ENCODE measurements at regions not wholly inside any gene's neighbourhood (a gene's known extent, or its start where the extent isn't known, plus 50 kb on each side); places are given as distances from the start of the nearest gene placed in this dataset.

- no peak for DNase-seq
Observed at GRCh38 chr15:75134748-75135147, 66.9 kb upstream of the C15orf39 start.

GRCh38 chr15:75136118-75136517 is 65.6 kb upstream of the C15orf39 start:
- DNase-seq: no peak

GRCh38 chr15:75136758-75137157 is 64.9 kb upstream of the C15orf39 start:
- DNase-seq: no peak

DNA sequence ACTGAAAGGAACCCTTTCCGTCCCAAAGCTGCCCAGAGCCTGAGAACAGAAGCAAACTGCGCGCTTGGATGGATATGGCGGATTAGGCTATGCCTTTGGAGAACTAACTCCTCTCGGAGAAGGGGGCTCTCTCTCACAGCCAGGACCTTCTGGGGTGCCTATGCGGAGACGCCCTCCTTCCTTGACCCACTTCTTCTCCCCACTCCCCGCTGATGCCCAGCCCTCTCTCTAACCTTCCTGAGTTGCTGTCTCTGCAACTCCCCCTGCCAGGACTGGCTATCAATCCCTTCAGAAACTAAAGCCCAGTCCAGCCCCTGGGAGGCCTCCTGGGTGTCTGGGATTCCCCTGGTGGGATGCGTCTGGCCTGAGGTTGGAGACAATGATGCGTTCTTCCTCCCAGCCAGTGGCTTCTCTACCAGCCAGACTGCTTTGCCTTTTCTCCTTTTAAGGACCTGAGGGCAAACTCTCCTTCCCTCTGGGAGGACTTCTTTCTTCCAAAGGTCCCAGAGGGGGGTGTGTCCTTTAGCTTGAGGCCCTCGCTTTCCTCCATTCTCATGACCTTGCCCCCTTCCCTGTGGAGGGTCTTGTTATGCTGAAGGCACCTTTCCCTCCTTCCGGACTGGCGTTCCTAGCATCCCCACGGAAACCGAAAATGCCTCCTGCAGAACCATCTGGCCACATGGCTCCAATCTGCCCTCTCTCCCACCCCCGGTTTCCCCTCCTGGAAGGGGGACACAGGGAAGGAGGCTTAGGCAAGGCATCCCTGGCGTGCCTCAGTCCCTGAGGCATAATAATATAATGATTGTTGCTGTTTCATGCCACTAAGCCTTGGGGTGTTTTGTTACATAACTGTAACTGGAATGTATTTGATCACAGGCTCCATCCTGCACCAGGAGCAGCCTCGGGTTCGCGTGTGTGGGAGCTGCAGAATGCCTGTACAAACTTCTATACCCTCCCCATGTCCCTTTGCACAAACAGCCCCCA is 63.4 kb upstream of the C15orf39 start:
- no peak for DNase-seq

DNA sequence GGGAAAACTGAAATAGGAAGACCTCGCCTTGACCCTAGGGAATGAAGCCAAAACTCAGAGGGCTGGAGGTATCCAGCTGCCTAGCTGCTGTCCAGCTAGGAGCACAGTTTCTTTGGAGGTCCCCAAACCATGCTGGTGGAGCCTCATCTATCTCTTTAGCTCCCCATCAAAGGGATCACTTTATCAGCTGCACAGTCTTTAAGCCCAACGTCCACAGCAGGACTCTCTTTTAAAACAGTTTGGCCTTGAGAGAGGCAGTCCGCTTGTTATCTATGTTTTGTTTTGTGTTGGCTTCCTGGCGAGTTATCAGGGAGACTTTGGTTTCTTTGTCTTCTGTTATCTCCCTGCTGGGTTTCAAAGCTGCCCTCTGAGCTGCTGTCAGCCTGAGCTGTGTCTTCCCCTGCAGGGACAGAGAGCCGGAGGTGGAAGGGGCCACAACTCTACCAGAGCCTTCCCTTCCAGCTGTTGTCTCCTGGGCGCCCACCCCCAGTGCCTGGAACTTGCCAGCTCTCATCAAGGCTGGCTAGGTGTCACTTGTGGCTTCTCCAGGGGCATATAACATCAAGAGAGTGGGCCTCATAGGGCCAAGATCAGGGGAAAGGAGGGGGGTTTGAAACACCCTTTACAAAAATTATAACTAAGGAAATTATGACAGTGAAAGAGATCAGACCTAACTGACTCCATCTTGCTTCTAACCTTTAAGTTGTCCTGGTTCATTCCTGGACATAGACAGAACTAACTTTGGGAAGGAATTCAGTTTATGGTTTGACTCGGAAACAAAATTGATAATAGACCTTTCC is 61.4 kb upstream of the C15orf39 start:
- no peak for DNase-seq

- no peak for DNase-seq
Observed at GRCh38 chr15:75142499-75142898, 59.2 kb upstream of the C15orf39 start.

- no peak for DNase-seq
Observed at GRCh38 chr15:75143738-75144334, 57.8 kb upstream of the C15orf39 start.

DNA sequence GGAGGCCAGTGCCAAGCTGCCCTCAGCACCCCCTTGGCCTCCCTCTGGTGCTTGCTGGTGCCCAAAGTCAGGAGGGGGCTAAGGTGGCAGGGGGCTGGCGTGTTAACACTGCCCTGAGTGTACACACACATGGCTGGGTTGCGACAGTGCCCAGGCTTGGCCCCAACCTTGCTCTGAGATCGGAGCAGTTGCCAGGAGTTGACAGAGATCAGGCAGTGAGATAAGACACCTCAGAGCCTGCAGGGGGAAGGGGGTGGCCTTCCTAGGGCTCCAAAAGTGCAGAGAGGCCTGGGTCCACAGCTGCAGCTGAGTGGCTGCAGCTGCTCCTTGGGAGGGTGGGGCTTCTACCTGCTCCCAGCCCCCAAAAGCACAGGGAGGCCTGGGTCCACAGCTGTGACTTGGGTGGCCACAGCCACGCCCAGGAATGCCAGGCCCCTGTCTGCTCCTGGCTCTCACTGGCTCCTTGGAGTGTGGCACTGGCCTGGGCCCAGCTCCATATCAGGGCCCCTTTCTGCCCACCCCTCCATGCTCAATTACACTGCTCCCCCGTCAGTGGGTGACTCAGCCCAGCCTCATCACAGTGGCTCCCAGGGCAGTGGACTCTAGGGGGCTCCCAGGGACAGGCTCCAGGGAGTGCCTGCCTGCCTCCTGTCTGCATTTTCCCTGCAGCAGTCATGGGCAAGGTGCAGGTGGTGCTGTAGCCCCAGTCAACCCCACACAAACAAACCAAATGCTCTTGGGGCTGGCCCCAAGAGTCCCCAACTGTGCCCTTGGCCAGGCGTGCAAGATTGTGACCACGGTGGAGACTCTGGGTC is 56.4 kb upstream of the C15orf39 start:
- no peak for DNase-seq

- DNase-seq: no peak
Observed at GRCh38 chr15:75148280-75148679, 53.4 kb upstream of the C15orf39 start.

- DNase-seq: no peak
Observed at GRCh38 chr15:75149867-75150709, 51.6 kb upstream of the C15orf39 start.

- no peak for DNase-seq
Observed at GRCh38 chr15:75151214-75152128, 50.2 kb upstream of the C15orf39 start.

Data from renal pelvis (tissue), 1 donor.